OCI-LY3 (cell line): ENCODE measurements at regions not wholly inside any gene's neighbourhood (a gene's known extent, or its start where the extent isn't known, plus 50 kb on each side); places are given as distances from the start of the nearest gene placed in this dataset.

Experiments used
- H2AFZ ChIP-seq: fragments of 200-600, 300-600 bp; shearing (Covaris generic); 2 replicates; pipeline ENCODE4 v1.6.0; 2014; ENCODE audit warnings: antibody characterized with exemption, low read depth, low read length
- H3K27ac ChIP-seq: fragments of 200-600, 300-600 bp; sonication (generic); 2 replicates; pipeline ENCODE4 v1.5.1; 2014; ENCODE audit warnings: mild to moderate bottlenecking, low read length, moderate library complexity, mixed read lengths
- H3K27me3 ChIP-seq: fragments of 200-600, 300-600 bp; sonication (generic); 2 replicates; pipeline ENCODE4 v1.6.1; 2014; ENCODE audit warnings: low read depth, low read length, mixed read lengths
- H3K36me3 ChIP-seq: fragments of 200-600, 300-600 bp; sonication (generic); replicated peaks from 2 replicates; pipeline ENCODE3; 2014; ENCODE audit warnings: low read depth, low read length, mixed read lengths
- H3K4me1 ChIP-seq: fragments of 300-600, 200-600 bp; sonication (generic); 2 replicates; pipeline ENCODE4 v1.6.1; 2014; ENCODE audit warnings: low read length, mixed read lengths
- H3K4me2 ChIP-seq: fragments of 200-600, 300-600 bp; sonication (generic); 2 replicates; pipeline ENCODE4 v1.6.1; 2014; ENCODE audit warnings: low read length, mixed read lengths
- H3K4me3 ChIP-seq: fragments of 300-600, 200-600 bp; sonication (generic); 2 replicates; pipeline ENCODE4 v1.5.1; 2014; ENCODE audit warnings: antibody characterized with exemption, mild to moderate bottlenecking, low read length, moderate library complexity
- H3K79me2 ChIP-seq: fragments of 300-600, 200-600 bp; shearing (Covaris generic); 2 replicates; pipeline ENCODE4 v1.6.1; 2014; ENCODE audit warnings: mild to moderate bottlenecking, low read length, mixed read lengths
- H3K9ac ChIP-seq: fragments of 300-600, 200-600 bp; shearing (Covaris generic); 2 replicates; pipeline ENCODE4 v1.6.0; 2014; ENCODE audit warnings: mild to moderate bottlenecking, low read length, moderate library complexity
- H3K9me3 ChIP-seq: fragments of 200-600, 300-600 bp; shearing (Covaris generic); 2 replicates; pipeline ENCODE4 v1.6.1; 2014; ENCODE audit warnings: low read length, mixed read lengths; ENCODE audit not compliant: insufficient read depth
- H4K20me1 ChIP-seq: fragments of 200-600, 300-600 bp; sonication (generic); 2 replicates; pipeline ENCODE4 v1.6.1; 2016; ENCODE audit warnings: low read length, mixed read lengths; ENCODE audit not compliant: insufficient read depth
- CTCF ChIP-seq: fragments of 200-600, 300-600 bp; sonication (generic); IDR thresholded peaks from 2 replicates; pipeline ENCODE4 v1.5.1; 2014; ENCODE audit warnings: antibody characterized with exemption, low read length, low read depth
- EZH2phosphoT487 ChIP-seq: fragments of 200-600 bp; shearing (Covaris generic); IDR thresholded peaks from 2 replicates; pipeline ENCODE4 v1.6.1; 2018; ENCODE audit warnings: antibody characterized with exemption, mixed run types, low read depth

GRCh38 chr3:28781053-28781452 lies 432.4 kb upstream of the AZI2 start:
- Histone ChIP-seq H4K20me1 (no peaks in the 10 kb centered on the region), H3K4me3 (no peak overlapping the region), H2AFZ (no peak overlapping the region), H3K4me1 (no peaks in the 10 kb centered on the region), H3K27me3 (no peaks in the 10 kb centered on the region), H3K79me2 (no peaks in the 10 kb centered on the region), H3K36me3 (no peaks in the 10 kb centered on the region), H3K27ac (no peak overlapping the region), H3K9ac (no peak overlapping the region), H3K9me3 (no peaks in the 10 kb centered on the region), H3K4me2 (no peak overlapping the region)
- no peak for TF ChIP-seq CTCF
- TF ChIP-seq EZH2phosphoT487: no peak

- Histone ChIP-seq H3K4me3 (no peak overlapping the region), H2AFZ (no peak overlapping the region), H3K27me3 (no peaks in the 10 kb centered on the region), H3K4me2 (no peak overlapping the region), H3K9me3 (no peaks in the 10 kb centered on the region), H3K9ac (no peak overlapping the region), H3K36me3 (no peaks in the 10 kb centered on the region), H3K79me2 (no peaks in the 10 kb centered on the region), H3K4me1 (no peaks in the 10 kb centered on the region), H3K27ac (no peak overlapping the region), H4K20me1 (no peaks in the 10 kb centered on the region)
- TF ChIP-seq CTCF: no peak
- no peak for TF ChIP-seq EZH2phosphoT487
Measured at GRCh38 chr3:28786446-28786845, 437.8 kb upstream of the AZI2 start.

- H3K9me3 ChIP-seq: no peaks in the 10 kb centered on the region
- no peak overlapping the region for H3K4me3 ChIP-seq
- H3K4me1 ChIP-seq: no peaks in the 10 kb centered on the region
- H3K9ac ChIP-seq: no peak overlapping the region
- H3K79me2 ChIP-seq: no peaks in the 10 kb centered on the region
- H4K20me1 ChIP-seq: no peaks in the 10 kb centered on the region
- H3K36me3 ChIP-seq: no peaks in the 10 kb centered on the region
- H3K4me2 ChIP-seq: no peak overlapping the region
- no peak overlapping the region for H3K27ac ChIP-seq
- no peak overlapping the region for H2AFZ ChIP-seq
- H3K27me3 ChIP-seq: no peaks in the 10 kb centered on the region
- no peak for TF ChIP-seq CTCF
- TF ChIP-seq EZH2phosphoT487: no peak
Measured at GRCh38 chr3:28788571-28788970, 439.9 kb upstream of the AZI2 start.

- no peaks in the 10 kb centered on the region for H3K36me3 ChIP-seq
- no peaks in the 10 kb centered on the region for H3K27me3 ChIP-seq
- H3K4me1 ChIP-seq: no peaks in the 10 kb centered on the region
- no peak overlapping the region for H2AFZ ChIP-seq
- no peaks in the 10 kb centered on the region for H4K20me1 ChIP-seq
- H3K4me3 ChIP-seq: no peak overlapping the region
- H3K4me2 ChIP-seq: no peak overlapping the region
- H3K9me3 ChIP-seq: no peaks in the 10 kb centered on the region
- H3K79me2 ChIP-seq: no peaks in the 10 kb centered on the region
- H3K9ac ChIP-seq: no peak overlapping the region
- no peak overlapping the region for H3K27ac ChIP-seq
- TF ChIP-seq CTCF (no peak), EZH2phosphoT487 (no peak)
Measured at GRCh38 chr3:28791713-28792255, 443.2 kb upstream of the AZI2 start.
